ENCODE measurements at regions not wholly inside any gene's neighbourhood (a gene's known extent, or its start where the extent isn't known, plus 50 kb on each side); places are given as distances from the start of the nearest gene placed in this dataset.
"Not testable (repeated sequence)": the region's sequence is repeated elsewhere in the genome, so short reads cannot be mapped to it uniquely, and the experiment has no call there.

GRCh38 chr7:130943336-130943901 lies 209.4 kb upstream of the KLF14 start:
- no peak for DNase-seq (ENCODE audit: low spot score)

GRCh38 chr7:130943981-130944380 lies 210.0 kb upstream of the KLF14 start:
- no peak for DNase-seq (ENCODE audit: low spot score)

GRCh38 chr7:130944997-130945396 lies 211.0 kb upstream of the KLF14 start:
- no peak for DNase-seq (ENCODE audit: low spot score)

GRCh38 chr7:130945411-130945811 lies 211.4 kb upstream of the KLF14 start:
- DNase-seq (ENCODE audit: low spot score): no peak

GRCh38 chr7:130946114-130946513 lies 212.1 kb upstream of the KLF14 start:
- DNase-seq (ENCODE audit: low spot score): no peak

- DNase-seq (ENCODE audit: low spot score): no peak
Measured at GRCh38 chr7:130947792-130948580, 214.0 kb upstream of the KLF14 start.

- DNase-seq (ENCODE audit: low spot score): no peak
Measured at GRCh38 chr7:130948822-130949221, 214.8 kb upstream of the KLF14 start.

GRCh38 chr7:130949550-130949949 lies 215.5 kb upstream of the KLF14 start:
- no peak for DNase-seq (ENCODE audit: low spot score)

GRCh38 chr7:130950054-130950453 lies 216.0 kb upstream of the KLF14 start:
- no peak for DNase-seq (ENCODE audit: low spot score)

- no peak for DNase-seq (ENCODE audit: low spot score)
Measured at GRCh38 chr7:130950741-130951140, 216.7 kb upstream of the KLF14 start.

GRCh38 chr7:130951303-130951975 lies 217.4 kb upstream of the KLF14 start:
- DNase-seq (ENCODE audit: low spot score): no peak

GRCh38 chr7:130951976-130952876 lies 218.2 kb upstream of the KLF14 start:
- DNase-seq (ENCODE audit: low spot score): no peak

GRCh38 chr7:130953196-130953595 lies 219.2 kb upstream of the KLF14 start:
- DNase-seq (ENCODE audit: low spot score): no peak

- no peak for DNase-seq (ENCODE audit: low spot score)
Measured at GRCh38 chr7:130954918-130955564, 221.0 kb upstream of the KLF14 start.

- DNase-seq (ENCODE audit: low spot score): no peak
Measured at GRCh38 chr7:130955565-130955919, 221.5 kb upstream of the KLF14 start.

GRCh38 chr7:130956417-130957136 lies 222.6 kb upstream of the KLF14 start:
- DNase-seq (ENCODE audit: low spot score): no peak

GRCh38 chr7:130957137-130957513 lies 223.1 kb upstream of the KLF14 start:
- no peak for DNase-seq (ENCODE audit: low spot score)

- DNase-seq (ENCODE audit: low spot score): not testable (repeated sequence)
Measured at GRCh38 chr7:130957722-130958435, 223.9 kb upstream of the KLF14 start.

GRCh38 chr7:130958846-130959245 lies 224.8 kb upstream of the KLF14 start:
- no peak for DNase-seq (ENCODE audit: low spot score)

- no peak for DNase-seq (ENCODE audit: low spot score)
Measured at GRCh38 chr7:130959743-130960207, 225.8 kb upstream of the KLF14 start.
